Stimulated activated CD8-positive, alpha-beta memory T cell treated with anti-CD3 and anti-CD28 coated beads, Interleukin-12 subunit alpha, Interleukin-12 subunit beta, amount 100 ng/mL, for 1 hour (primary cell): ENCODE measurements at regions not wholly inside any gene's neighbourhood (a gene's known extent, or its start where the extent isn't known, plus 50 kb on each side); places are given as distances from the start of the nearest gene placed in this dataset.

Experiments used
- DNase-seq: peaks from one replicate; pipeline ENCODE4 v3.0.0-alpha.2; 2020; ENCODE audit warnings: low read depth

DNA sequence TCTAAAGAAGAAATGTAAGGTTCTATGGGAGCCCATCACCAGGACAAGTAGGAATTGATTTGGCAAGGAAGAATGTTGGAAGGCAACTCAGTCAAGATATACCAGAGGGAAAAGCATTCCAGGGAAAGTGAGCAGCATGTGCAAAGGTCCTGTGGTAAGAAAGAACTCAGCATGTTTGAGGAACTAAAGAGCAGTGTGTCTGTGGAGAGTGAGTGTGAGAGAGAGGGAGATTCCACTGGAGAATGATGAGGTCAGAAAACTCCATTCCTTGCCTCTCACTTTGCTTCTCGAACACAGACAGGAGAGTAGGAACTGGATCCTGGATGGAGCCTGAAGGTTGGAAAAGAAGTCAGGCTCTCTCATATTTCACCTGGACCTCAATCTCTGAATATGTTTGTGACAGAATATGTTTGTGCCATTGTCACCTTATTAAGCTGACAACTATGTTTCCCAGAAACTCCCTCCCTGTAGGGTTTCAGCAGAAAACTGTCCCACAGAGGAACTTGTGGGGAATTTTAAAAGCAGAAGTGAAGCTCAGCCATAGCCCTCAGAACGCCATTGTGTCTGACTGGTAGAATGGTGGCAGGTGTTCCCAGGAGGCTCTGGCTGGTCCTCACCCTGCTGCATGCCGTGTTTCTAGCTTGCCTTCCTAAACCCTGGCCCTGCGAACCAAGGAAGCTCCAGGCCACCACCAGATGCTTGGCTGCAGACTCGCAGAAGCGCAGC is 382.4 kb upstream of the XYLT1 start:
- no peak for DNase-seq

DNA sequence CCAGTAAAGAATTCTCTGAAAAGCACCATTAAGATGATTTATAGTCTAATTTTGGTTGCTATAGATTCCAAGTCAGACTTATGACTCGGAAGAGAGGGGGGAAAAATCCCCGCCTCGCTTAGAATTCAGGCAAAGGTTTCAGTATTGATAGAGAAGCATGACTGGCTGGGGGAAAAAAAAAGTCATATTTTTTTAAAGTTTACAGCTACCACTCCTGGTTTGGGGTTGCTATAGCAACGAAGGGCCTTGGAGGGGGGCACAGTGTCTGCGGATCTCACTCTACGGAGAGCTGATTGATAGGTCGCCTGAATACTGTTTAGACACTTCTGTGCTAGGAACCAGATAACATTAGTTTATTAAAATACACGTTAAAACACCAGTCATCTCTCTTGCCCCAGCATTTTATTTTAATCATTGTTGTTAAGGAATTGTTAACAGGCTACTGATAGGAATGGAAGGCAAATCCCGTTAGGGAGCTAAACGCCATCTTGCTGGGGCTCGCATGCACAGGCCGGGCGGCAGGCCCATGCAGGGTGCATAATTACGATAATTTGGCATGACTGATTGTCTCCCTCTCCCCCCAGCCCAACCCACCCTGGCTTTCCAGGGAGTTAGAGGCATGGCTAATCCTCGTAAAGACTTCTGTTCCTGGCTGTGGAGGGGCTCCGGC is 380.0 kb upstream of the XYLT1 start:
- no peak for DNase-seq

DNA sequence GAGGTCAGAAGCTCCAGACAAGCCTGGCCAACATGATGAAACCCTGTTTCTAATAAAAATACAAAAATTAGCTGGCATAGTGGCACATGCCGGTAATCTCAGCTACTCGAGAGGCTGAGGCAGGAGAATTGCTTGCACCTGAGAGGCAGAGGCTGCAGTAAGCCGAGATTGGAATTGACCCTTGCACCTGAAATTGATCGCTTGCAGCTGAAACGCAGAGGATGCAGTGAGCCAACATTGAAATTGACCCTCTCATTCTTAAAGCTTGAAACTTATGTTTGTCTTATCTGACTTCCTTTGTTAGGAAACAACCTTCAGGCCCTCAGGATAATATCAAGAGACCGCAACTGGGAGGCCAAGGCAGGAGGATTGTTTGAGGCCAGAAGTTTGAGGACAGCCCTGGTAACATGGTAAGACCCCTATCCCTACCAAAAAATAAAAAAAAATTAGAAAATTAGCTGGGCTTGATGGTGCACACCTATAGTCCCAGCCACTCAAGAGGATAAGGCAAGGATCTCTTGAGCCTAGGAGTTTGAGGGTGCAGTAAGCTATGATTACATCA is 376.6 kb upstream of the XYLT1 start:
- no peak for DNase-seq

DNA sequence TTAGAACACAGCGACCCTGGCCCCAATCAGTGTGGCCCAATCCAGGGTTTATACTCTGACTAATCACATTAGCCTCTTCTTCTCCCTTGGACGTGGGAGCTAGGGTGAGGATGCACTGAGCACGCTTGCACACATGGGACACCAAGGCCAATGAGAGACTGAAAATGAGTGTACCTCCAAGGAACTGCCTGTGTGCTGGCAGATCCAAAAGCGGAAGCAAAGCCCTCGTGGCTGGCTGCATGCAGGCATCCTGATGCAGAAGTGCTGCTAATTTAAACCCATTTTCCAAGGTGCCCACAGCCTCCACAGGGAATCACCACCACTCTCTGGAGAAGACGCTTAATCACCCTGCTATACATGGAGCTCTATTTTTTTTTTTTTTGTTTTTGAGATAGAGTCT is 375.3 kb upstream of the XYLT1 start:
- no peak for DNase-seq

DNA sequence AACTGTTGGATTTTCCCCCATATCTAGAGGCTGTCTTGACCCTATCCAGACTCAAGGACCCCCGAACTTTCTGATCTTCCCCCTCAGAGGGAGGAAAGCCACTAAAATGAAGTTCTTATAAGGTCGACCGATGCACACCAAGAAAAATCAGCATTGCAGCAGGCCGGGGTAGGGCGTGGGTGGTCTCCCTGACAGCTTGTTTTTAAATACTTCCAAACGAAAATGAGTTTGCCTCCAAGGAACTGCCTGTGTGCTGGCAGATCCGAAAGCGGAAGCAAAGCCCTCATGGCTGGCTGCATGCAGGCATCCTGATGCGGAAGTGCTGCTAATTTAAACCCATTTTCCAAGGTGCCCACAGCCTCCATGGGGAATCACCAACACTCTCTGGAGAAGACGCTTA is 374.3 kb upstream of the XYLT1 start:
- no peak for DNase-seq

- no peak for DNase-seq
Observed at GRCh38 chr16:17843905-17844304, 373.1 kb upstream of the XYLT1 start.

DNA sequence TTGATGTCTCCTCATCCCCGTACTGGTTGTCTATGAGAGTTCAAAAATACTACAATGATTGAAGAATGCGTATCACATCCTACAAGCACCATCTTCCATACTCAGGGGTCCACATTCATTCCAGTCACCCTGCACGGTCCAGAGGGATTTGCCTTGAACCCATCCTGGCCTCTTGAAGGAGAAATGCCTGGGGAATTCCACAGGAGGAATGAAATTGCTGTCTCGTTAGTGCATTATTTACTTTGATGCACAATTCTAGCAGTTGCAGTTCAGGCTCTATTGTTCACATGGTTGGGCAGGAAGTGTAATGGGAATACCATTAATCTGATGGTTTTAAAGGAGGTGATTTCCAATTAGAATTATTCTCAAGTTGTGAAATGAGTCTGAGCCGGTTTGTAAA is 369.1 kb upstream of the XYLT1 start:
- DNase-seq = no peak

GRCh38 chr16:17839272-17839671 is 368.5 kb upstream of the XYLT1 start:
- no peak for DNase-seq

- DNase-seq = no peak
Observed at GRCh38 chr16:17836868-17837602, 366.3 kb upstream of the XYLT1 start.

GRCh38 chr16:17835118-17835876 is 364.5 kb upstream of the XYLT1 start:
- DNase-seq = no peak

DNA sequence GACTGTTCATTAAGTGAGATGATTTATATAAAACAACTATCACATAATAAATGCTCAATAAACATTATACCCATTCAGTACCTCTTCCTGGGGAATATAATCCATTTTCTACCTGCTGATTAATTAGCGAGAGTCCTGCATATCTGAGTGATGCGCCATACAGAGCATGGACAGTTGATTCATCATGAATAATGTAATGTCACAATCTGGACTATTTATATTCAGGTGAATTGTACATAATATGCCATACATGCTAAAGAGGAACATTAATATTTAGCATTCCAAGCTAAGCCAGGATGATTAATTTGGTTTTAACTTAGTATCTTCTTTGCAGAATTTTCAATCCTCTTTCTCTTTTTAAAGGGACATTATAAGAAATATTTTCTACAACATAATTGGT is 362.0 kb upstream of the XYLT1 start:
- no peak for DNase-seq

DNA sequence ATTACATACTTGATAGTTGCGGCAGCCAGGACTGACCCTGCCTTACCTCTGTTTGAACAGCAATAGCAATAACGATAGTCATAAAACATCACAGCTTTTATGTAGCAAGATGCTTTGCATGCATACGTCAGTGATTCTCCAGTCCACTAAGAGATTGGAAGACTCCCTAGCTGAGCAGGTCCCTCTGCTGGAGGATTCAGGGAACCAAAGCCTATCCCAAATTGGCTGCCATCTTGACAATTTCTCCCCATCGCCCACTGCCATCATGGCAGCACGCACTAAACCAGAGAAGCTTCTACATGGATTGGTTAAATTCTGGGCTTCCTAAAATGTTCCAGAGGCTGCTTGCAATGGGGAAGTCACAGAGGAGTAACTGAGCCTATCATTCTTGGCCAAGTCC is 360.6 kb upstream of the XYLT1 start:
- DNase-seq = no peak

- no peak for DNase-seq
Observed at GRCh38 chr16:17830651-17831050, 359.9 kb upstream of the XYLT1 start.

- no peak for DNase-seq
Observed at GRCh38 chr16:17829811-17830210, 359.1 kb upstream of the XYLT1 start.

DNA sequence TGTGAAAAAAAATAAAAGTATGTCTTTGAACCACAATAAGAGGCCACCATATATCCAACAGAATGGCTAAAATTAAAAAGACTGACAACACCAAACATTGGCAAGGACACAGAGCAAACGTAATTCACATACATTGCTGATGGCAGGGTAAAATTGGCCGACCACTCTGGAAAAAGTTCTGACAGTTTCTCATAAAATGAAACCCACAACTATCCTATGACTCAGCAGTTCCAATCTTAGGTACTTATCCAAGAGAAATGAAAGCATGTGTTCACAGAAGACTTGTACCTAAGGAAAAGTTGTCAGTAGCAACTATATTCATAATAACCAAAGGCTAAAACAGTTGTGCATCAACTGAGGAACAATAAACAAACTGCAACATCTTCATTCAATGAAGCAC is 357.3 kb upstream of the XYLT1 start:
- DNase-seq = no peak

DNA sequence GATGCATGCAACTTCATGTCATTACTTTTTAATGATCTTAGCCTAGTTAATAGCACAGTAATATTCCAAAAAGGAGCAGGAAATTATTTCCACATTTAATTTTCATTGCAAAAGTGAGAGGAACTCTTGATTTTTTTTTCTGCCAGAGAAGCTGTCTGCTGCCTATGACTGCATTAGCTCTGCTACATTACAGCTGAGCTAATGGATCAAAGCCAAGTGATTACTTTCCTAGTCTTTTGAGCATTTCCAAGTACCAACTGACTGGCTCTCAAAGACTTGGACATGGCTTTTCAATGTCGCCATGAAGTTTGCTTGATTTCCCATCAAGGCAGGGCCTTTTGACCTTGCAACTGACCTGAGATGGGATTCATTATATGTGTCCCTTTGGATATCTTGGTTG is 356.6 kb upstream of the XYLT1 start:
- DNase-seq = no peak

- no peak for DNase-seq
Observed at GRCh38 chr16:17817943-17818342, 347.2 kb upstream of the XYLT1 start.

DNA sequence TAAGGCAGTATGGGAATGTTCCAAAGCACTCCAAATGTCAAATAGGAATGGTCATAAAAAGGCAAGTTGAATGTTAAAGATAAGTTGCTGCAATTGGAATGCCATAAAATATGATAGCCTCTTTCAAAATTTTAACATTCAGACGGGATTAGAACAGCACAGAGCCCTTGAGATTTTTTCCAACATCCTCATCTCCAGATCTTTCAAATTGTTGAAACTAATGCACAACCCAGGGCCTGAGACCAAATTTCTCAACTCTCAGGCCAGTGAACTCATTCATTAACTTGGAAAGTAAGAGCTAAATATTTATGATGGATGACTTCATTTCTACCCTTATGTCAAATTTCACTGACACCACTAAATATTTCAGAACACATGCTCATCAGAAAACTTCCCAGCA is 346.5 kb upstream of the XYLT1 start:
- no peak for DNase-seq

DNA sequence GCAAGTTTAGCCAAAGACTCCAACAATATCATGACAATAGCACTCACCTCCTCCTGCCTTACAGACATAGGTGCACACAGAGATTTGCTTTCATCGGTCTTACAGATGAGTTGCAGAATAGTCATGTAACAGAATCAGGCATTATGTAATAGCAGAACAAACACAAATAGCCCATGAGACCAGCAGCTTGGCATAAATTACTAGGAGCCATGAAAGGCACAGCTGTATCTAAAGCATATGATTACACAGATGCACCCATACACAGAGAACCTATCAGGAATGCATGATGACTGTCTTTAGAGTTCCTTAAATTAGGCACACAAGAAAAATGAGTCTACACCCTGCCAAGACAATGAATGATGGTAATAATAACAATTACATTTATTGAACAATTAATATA is 342.0 kb upstream of the XYLT1 start:
- no peak for DNase-seq

GRCh38 chr16:17804857-17805256 is 334.1 kb upstream of the XYLT1 start:
- no peak for DNase-seq

GRCh38 chr16:17803625-17804410 is 333.1 kb upstream of the XYLT1 start:
- DNase-seq = no peak
